ENCODE measurements at regions not wholly inside any gene's neighbourhood (a gene's known extent, or its start where the extent isn't known, plus 50 kb on each side); places are given as distances from the start of the nearest gene placed in this dataset.

DNA sequence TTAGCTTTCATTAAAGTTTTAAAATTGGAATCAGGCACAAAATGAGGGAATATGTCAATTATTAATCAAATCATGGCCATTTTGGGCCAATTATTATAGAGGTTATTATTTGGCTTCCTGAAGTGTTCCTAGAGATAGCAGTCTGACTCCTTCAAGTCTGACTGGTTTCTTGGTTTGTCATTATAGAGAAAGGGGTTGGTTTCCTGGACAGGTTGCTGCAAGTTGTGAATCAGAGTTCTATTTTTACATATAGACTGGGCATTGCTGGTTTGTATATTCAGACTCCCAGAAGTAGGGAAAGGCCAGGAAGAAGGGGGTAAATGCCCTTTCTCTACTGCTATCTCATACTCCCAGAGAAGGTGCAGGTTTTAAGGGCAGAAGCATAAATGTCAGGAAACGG is 121.4 kb upstream of the CEP162 start:
- WGBS (ENCODE audit: low lambda C conversion rate) = 3% methylated on average over 1 of the region's 1 CpG
- Histone ChIP-seq H3K36me3 (replicated peaks in 1 of 2; ENCODE audit: control insufficient read depth in 1 of 2, insufficient read depth in 2 of 2, low read length in 1 of 2) (no peaks in the 10 kb centered on the region), H3K4me3 (ENCODE audit: low read depth in 2 of 2, low read length in 1 of 2) (no peak overlapping the region), H3K4me2 (no peak overlapping the region), H2AFZ (ENCODE audit: low read depth) (no peak overlapping the region), H3K9ac (no peak overlapping the region), H3K4me1 (ENCODE audit: control insufficient read depth in 1 of 2, insufficient read depth in 2 of 2, low read depth in 1 of 2, low read length in 1 of 2) (no peaks in the 10 kb centered on the region), H3F3A (replicated peaks; ENCODE audit: insufficient read depth) (no peaks in the 10 kb centered on the region), H3K79me2 (ENCODE audit: insufficient read depth) (no peaks in the 10 kb centered on the region), H4K20me1 (ENCODE audit: insufficient read depth) (no peaks in the 10 kb centered on the region), H3K27me3 (ENCODE audit: insufficient read depth) (no peaks in the 10 kb centered on the region), H3K9me2 (no peaks in the 10 kb centered on the region), H3K9me3 (no peaks in the 10 kb centered on the region), H3K27ac (ENCODE audit: low read depth in 2 of 2, low read length in 1 of 2) (no peak overlapping the region)
- ChIA-PET POLR2A (no interaction called here), CTCF (no interaction called here)
- TF ChIP-seq JUND (IDR thresholded peaks at IDR 0.05) (no peak), CTCF (IDR thresholded peaks at IDR 0.05) (no peak), FOXM1 (IDR thresholded peaks at IDR 0.05; ENCODE audit: low read depth) (no peak), SMC3 (IDR thresholded peaks at IDR 0.05; ENCODE audit: low read depth, low read length) (no peak), MEF2A (IDR thresholded peaks at IDR 0.05; ENCODE audit: borderline replicate concordance, low read depth) (no peak), REST (IDR thresholded peaks at IDR 0.05; ENCODE audit: low read depth, low read length) (no peak), NFIC (IDR thresholded peaks at IDR 0.05; ENCODE audit: borderline replicate concordance) (no peak), ELF1 (IDR thresholded peaks at IDR 0.05) (no peak), RFX5 (IDR thresholded peaks at IDR 0.05; ENCODE audit: low read length) (no peak), RAD21 (IDR thresholded peaks at IDR 0.05; ENCODE audit: low read length) (no peak), GATA2 (CRISPR knock-in tag; IDR thresholded peaks at IDR 0.05) (no peak), EP300 (IDR thresholded peaks at IDR 0.05; ENCODE audit: borderline replicate concordance in 1 of 2, low read depth in 1 of 2, low read length in 1 of 2) (no peak), NRF1 (IDR thresholded peaks at IDR 0.05; ENCODE audit: low read depth, low read length) (no peak), RCOR1 (IDR thresholded peaks at IDR 0.05; ENCODE audit: low read length) (no peak), USF2 (IDR thresholded peaks at IDR 0.05; ENCODE audit: borderline replicate concordance, low read depth, low read length) (no peak), EZH2phosphoT487 (IDR thresholded peaks at IDR 0.05; ENCODE audit: borderline replicate concordance, low read depth) (no peak)
- TF ChIP-seq, protein P1, sequence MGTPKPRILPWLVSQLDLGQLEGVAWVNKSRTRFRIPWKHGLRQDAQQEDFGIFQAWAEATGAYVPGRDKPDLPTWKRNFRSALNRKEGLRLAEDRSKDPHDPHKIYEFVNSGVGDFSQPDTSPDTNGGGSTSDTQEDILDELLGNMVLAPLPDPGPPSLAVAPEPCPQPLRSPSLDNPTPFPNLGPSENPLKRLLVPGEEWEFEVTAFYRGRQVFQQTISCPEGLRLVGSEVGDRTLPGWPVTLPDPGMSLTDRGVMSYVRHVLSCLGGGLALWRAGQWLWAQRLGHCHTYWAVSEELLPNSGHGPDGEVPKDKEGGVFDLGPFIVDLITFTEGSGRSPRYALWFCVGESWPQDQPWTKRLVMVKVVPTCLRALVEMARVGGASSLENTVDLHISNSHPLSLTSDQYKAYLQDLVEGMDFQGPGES (IDR thresholded peaks at IDR 0.05; ENCODE audit: low read depth, low read length) = no peak
- TF ChIP-seq, protein P2, sequence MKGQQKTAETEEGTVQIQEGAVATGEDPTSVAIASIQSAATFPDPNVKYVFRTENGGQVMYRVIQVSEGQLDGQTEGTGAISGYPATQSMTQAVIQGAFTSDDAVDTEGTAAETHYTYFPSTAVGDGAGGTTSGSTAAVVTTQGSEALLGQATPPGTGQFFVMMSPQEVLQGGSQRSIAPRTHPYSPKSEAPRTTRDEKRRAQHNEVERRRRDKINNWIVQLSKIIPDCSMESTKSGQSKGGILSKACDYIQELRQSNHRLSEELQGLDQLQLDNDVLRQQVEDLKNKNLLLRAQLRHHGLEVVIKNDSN (IDR thresholded peaks at IDR 0.05; ENCODE audit: borderline replicate concordance, low read depth) = no peak
- no peak for DNase-seq
